ENCODE measurements at regions not wholly inside any gene's neighbourhood (a gene's known extent, or its start where the extent isn't known, plus 50 kb on each side); places are given as distances from the start of the nearest gene placed in this dataset.
A peak's percentile ranks its signal among the peaks of the same experiment; 100 is the strongest.

GRCh38 chr10:78920011-78920410 lies 148.8 kb upstream of the ZMIZ1 start:
- DNase-seq (ENCODE audit: low spot score) (no peak), ATAC-seq (ENCODE audit: low read depth) (0 out of 3 replicates have a peak, but pooled peaks have one; percentile 35)
- no peaks in the 10 kb centered on the region for H3K27me3 ChIP-seq (ENCODE audit: insufficient read depth, poor library complexity, severe bottlenecking)
- no peak overlapping the region for H3K27ac ChIP-seq (ENCODE audit: poor library complexity, severe bottlenecking)
- no peaks in the 10 kb centered on the region for H3K9me3 ChIP-seq (ENCODE audit: severe bottlenecking)
- H3K4me1 ChIP-seq (ENCODE audit: insufficient read depth, poor library complexity, severe bottlenecking): no peaks in the 10 kb centered on the region
- H3K36me3 ChIP-seq (ENCODE audit: low read depth): no peaks in the 10 kb centered on the region
- no peak overlapping the region for H3K4me3 ChIP-seq (ENCODE audit: severe bottlenecking)
- no peak for TF ChIP-seq CTCF (IDR thresholded peaks at IDR 0.05; ENCODE audit: poor library complexity, severe bottlenecking)

- Histone ChIP-seq H3K9me3 (ENCODE audit: severe bottlenecking) (no peaks in the 10 kb centered on the region), H3K4me1 (ENCODE audit: insufficient read depth, poor library complexity, severe bottlenecking) (peaks cover 4% of the 10 kb centered on the region), H3K4me3 (ENCODE audit: severe bottlenecking) (no peak overlapping the region), H3K27ac (ENCODE audit: poor library complexity, severe bottlenecking) (no peak overlapping the region), H3K36me3 (ENCODE audit: low read depth) (no peaks in the 10 kb centered on the region), H3K27me3 (ENCODE audit: insufficient read depth, poor library complexity, severe bottlenecking) (no peaks in the 10 kb centered on the region)
- ATAC-seq (ENCODE audit: low read depth) (no peak), DNase-seq (ENCODE audit: low spot score) (no peak)
- no peak for TF ChIP-seq CTCF (IDR thresholded peaks at IDR 0.05; ENCODE audit: poor library complexity, severe bottlenecking)
These were observed 146.9 kb upstream of the ZMIZ1 start for GRCh38 chr10:78921895-78922294.

GRCh38 chr10:78923647-78924318 lies 145.0 kb upstream of the ZMIZ1 start:
- TF ChIP-seq CTCF (IDR thresholded peaks at IDR 0.05; ENCODE audit: poor library complexity, severe bottlenecking): no peak
- H3K4me1 ChIP-seq (ENCODE audit: insufficient read depth, poor library complexity, severe bottlenecking): peaks cover 4% of the 10 kb centered on the region
- no peak for DNase-seq (ENCODE audit: low spot score)

GRCh38 chr10:78924319-78925003 lies 144.3 kb upstream of the ZMIZ1 start:
- Histone ChIP-seq H3K4me1 (ENCODE audit: insufficient read depth, poor library complexity, severe bottlenecking) (peaks cover 4% of the 10 kb centered on the region), H3K36me3 (ENCODE audit: low read depth) (no peaks in the 10 kb centered on the region), H3K9me3 (ENCODE audit: severe bottlenecking) (no peaks in the 10 kb centered on the region), H3K27me3 (ENCODE audit: insufficient read depth, poor library complexity, severe bottlenecking) (no peaks in the 10 kb centered on the region), H3K4me3 (ENCODE audit: severe bottlenecking) (no peak overlapping the region), H3K27ac (ENCODE audit: poor library complexity, severe bottlenecking) (no peak overlapping the region)
- ATAC-seq (ENCODE audit: low read depth): no peak
- no peak for DNase-seq (ENCODE audit: low spot score)
- no peak for TF ChIP-seq CTCF (IDR thresholded peaks at IDR 0.05; ENCODE audit: poor library complexity, severe bottlenecking)

More at GRCh38 chr10:78923647-78924318, 145.0 kb upstream of the ZMIZ1 start:
- H3K4me3 ChIP-seq (ENCODE audit: severe bottlenecking): no peak overlapping the region
- H3K36me3 ChIP-seq (ENCODE audit: low read depth): no peaks in the 10 kb centered on the region
- no peaks in the 10 kb centered on the region for H3K9me3 ChIP-seq (ENCODE audit: severe bottlenecking)
- H3K27me3 ChIP-seq (ENCODE audit: insufficient read depth, poor library complexity, severe bottlenecking): no peaks in the 10 kb centered on the region
- ATAC-seq (ENCODE audit: low read depth): no peak
- H3K27ac ChIP-seq (ENCODE audit: poor library complexity, severe bottlenecking): no peak overlapping the region

GRCh38 chr10:78925275-78925674 lies 143.5 kb upstream of the ZMIZ1 start:
- Histone ChIP-seq H3K27ac (ENCODE audit: poor library complexity, severe bottlenecking) (no peak overlapping the region), H3K4me3 (ENCODE audit: severe bottlenecking) (no peak overlapping the region), H3K27me3 (ENCODE audit: insufficient read depth, poor library complexity, severe bottlenecking) (no peaks in the 10 kb centered on the region), H3K4me1 (ENCODE audit: insufficient read depth, poor library complexity, severe bottlenecking) (peaks cover 4% of the 10 kb centered on the region), H3K9me3 (ENCODE audit: severe bottlenecking) (no peaks in the 10 kb centered on the region), H3K36me3 (ENCODE audit: low read depth) (no peaks in the 10 kb centered on the region)
- ATAC-seq (ENCODE audit: low read depth) (no peak), DNase-seq (ENCODE audit: low spot score) (no peak)
- TF ChIP-seq CTCF (IDR thresholded peaks at IDR 0.05; ENCODE audit: poor library complexity, severe bottlenecking): no peak
